ENCODE measurements at regions not wholly inside any gene's neighbourhood (a gene's known extent, or its start where the extent isn't known, plus 50 kb on each side); places are given as distances from the start of the nearest gene placed in this dataset.

DNA sequence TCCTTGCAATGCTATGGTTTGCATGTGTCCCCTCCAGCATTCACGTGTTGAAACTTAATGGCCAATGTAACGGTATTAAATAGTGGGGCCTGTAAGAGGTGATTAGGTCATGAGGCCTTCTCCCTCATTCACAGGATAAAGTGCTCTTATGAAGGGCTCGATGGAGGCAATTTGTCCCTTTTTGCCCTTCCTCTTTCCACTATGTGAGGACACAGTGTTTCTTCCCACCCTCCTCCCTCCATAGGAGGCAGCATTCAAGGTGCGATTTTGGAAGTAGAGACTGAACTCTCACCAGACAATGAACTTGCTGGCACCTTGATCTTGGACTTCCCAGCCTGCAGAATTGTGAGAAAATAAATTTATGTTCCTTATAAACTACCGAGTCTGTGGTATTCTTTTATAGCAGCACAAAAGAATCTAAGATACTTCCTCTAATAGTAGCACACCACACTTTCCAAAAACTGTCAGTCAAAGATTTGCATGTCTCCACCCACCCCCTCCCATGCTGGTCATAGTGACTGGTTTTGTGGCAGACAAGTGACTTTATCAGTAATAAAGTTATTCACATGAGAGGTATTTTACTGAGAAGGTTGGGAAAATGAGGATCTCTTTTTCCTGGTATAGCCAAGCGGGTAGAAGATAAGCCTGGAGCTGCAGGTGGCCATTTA lies 113.5 kb upstream of the TTC29 start:
- no peaks in the 10 kb centered on the region for H3K36me3 Mint-ChIP-seq (ENCODE audit: low read depth)
- H3K27ac Mint-ChIP-seq: no peak overlapping the region
- H3K4me3 Mint-ChIP-seq (ENCODE audit: low read depth): no peak overlapping the region
- H3K27me3 Mint-ChIP-seq (ENCODE audit: low read depth): peaks cover 2% of the 10 kb centered on the region
- H3K9me3 Mint-ChIP-seq: no peaks in the 10 kb centered on the region
- peaks cover 9% of the 10 kb centered on the region for H3K4me1 Mint-ChIP-seq (ENCODE audit: low read depth)
- intact Hi-C loops (cut with micrococcal nuclease): no loop called here
- DNase-seq (ENCODE audit: low spot score): no peak

DNA sequence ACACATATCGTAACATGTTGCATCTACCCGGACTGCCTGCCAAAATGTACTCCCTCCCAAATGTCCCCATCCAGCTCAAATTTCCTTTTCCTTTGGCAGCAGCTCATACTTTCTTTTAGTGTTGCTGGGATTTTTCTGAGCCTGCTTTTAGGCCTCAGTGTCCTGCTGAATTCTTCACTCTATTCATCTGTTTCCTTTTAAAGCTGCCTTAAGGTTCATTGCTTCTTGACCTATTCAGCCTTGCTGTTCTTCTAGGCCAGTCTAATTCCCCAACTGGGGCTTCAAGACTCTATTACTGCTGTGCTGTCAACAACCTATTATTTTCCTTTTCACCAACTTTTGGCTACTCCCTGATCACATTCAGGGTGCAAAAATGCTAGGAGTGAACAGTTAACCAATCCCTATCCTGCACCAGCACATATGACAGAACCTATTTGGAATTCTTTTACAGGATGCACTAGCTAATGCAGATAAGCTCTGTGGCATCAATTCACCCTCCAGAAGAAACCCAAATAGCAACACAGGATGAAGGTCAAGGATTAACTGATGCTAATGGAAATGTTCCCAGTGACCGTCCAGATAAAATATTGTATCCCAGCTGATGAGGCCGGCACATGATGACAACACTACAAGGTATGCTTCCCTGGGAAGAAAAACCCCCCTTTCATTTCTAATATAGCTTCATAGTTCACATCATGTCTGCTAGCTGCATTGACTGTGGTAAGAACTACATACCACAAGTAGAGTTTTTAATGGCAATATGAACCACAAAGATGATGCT lies 114.7 kb upstream of the TTC29 start:
- H3K27ac Mint-ChIP-seq: no peak overlapping the region
- DNase-seq (ENCODE audit: low spot score): no peak
- peaks cover 9% of the 10 kb centered on the region for H3K4me1 Mint-ChIP-seq (ENCODE audit: low read depth)
- H3K27me3 Mint-ChIP-seq (ENCODE audit: low read depth): peaks cover 4% of the 10 kb centered on the region
- no peaks in the 10 kb centered on the region for H3K9me3 Mint-ChIP-seq
- H3K4me3 Mint-ChIP-seq (ENCODE audit: low read depth): no peak overlapping the region
- intact Hi-C loops (cut with micrococcal nuclease): no loop called here
- no peaks in the 10 kb centered on the region for H3K36me3 Mint-ChIP-seq (ENCODE audit: low read depth)

DNA sequence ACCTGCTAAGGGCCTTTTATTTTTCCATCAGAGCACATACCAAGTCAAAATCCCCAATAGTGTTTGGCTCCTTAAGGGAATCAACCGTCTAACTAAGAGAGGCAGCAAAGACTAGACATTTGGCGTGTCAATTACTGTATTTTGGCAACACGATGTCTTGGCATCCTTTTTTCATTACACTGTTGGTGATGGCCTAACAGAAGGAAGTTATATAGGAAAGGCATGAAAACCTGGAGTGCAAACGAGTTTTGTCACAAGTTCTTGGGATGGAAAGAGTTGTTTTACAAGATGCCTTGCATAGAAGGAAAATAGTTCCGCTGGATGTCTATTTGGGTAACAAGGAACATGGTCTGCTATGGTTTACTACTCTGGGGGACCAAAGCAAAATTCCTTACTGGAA lies 119.2 kb upstream of the TTC29 start:
- H3K36me3 Mint-ChIP-seq (ENCODE audit: low read depth): no peaks in the 10 kb centered on the region
- H3K27me3 Mint-ChIP-seq (ENCODE audit: low read depth): peaks cover 7% of the 10 kb centered on the region
- no peak for DNase-seq (ENCODE audit: low spot score)
- intact Hi-C loops (cut with micrococcal nuclease): no loop called here
- H3K27ac Mint-ChIP-seq: no peak overlapping the region
- H3K4me1 Mint-ChIP-seq (ENCODE audit: low read depth): peaks cover 4% of the 10 kb centered on the region
- H3K9me3 Mint-ChIP-seq: no peaks in the 10 kb centered on the region
- H3K4me3 Mint-ChIP-seq (ENCODE audit: low read depth): no peak overlapping the region

DNA sequence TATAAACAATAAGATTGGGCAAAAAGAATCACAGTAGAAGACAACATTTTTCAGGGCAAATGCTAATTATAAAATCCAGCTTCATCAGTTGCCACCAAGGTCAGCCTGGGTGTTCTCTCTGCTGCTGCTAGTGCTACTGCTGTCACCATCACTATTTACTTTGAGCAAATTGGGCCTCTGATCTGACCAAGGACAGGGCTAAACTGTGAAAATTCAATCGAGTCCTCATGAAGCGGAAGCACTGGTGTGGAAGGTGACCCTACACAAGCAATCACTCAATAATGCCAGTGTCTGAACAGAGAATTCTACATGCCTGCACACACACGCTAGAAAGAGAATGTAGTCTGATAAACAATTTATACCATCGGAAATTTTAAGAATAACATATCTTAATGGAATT lies 122.9 kb upstream of the TTC29 start:
- no peak overlapping the region for H3K27ac Mint-ChIP-seq
- H3K9me3 Mint-ChIP-seq: no peaks in the 10 kb centered on the region

DNA sequence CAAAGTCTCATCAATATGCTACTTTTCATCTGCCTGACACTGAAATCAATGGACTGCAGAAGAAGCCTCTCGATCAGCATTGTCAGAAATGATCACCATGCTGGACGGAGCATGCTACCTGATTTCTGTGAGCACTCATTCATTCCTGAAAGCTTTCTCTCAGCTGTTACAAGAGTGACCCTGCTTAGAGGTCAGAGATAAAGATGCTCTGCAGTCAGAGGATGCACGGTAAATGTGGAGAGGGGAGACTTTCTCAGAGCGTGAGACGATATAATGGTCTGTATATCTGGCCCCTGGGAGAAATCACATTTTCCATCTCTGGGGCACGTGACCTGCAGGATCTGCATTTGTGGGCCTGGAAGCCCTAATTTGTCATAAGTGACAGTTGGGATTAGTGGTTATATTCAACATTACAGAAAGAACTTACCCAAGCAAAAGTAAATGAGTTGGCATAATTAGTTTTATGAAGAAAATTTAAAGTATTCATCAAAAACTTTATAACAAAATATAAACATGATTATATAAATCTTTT lies 125.6 kb upstream of the TTC29 start:
- no peaks in the 10 kb centered on the region for H3K4me1 Mint-ChIP-seq (ENCODE audit: low read depth)
- H3K27me3 Mint-ChIP-seq (ENCODE audit: low read depth): peaks cover 4% of the 10 kb centered on the region
- no peaks in the 10 kb centered on the region for H3K9me3 Mint-ChIP-seq
- DNase-seq (ENCODE audit: low spot score): no peak
- H3K36me3 Mint-ChIP-seq (ENCODE audit: low read depth): no peaks in the 10 kb centered on the region
- H3K4me3 Mint-ChIP-seq (ENCODE audit: low read depth): no peak overlapping the region
- no peak overlapping the region for H3K27ac Mint-ChIP-seq
- intact Hi-C loops (cut with micrococcal nuclease): no loop called here

More for the DNA sequence above, 122.9 kb upstream of the TTC29 start:
- intact Hi-C loops (cut with micrococcal nuclease): no loop called here
- Mint-ChIP-seq H3K27me3 (ENCODE audit: low read depth) (peaks cover 6% of the 10 kb centered on the region), H3K36me3 (ENCODE audit: low read depth) (no peaks in the 10 kb centered on the region), H3K4me1 (ENCODE audit: low read depth) (no peaks in the 10 kb centered on the region), H3K4me3 (ENCODE audit: low read depth) (no peak overlapping the region)
- no peak for DNase-seq (ENCODE audit: low spot score)

DNA sequence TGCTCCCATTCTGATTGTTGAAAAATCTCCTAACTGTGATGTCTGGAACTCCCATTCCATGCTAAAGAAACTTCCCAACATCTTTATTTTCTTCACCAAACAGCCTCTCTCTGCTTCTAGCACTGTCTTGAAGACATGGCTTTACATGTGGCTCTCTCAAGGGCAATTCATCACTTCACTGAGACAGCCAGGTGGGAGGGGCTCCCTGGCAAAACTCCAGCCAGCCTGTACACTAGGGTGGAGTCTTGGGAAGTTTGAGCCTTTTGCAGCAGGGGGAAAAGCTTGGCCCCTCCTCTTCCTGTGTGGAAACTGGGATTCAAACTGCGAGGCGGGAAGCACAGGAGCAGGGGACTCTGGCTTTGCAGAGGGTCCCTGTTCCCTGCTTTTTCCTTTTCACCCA lies 130.5 kb upstream of the TTC29 start:
- H3K9me3 Mint-ChIP-seq: no peaks in the 10 kb centered on the region
- intact Hi-C loops (cut with micrococcal nuclease): no loop called here
- no peaks in the 10 kb centered on the region for H3K4me1 Mint-ChIP-seq (ENCODE audit: low read depth)
- H3K27me3 Mint-ChIP-seq (ENCODE audit: low read depth): peaks cover 1% of the 10 kb centered on the region
- H3K4me3 Mint-ChIP-seq (ENCODE audit: low read depth): no peak overlapping the region
- no peaks in the 10 kb centered on the region for H3K36me3 Mint-ChIP-seq (ENCODE audit: low read depth)
- DNase-seq (ENCODE audit: low spot score): no peak
- H3K27ac Mint-ChIP-seq: no peak overlapping the region

DNA sequence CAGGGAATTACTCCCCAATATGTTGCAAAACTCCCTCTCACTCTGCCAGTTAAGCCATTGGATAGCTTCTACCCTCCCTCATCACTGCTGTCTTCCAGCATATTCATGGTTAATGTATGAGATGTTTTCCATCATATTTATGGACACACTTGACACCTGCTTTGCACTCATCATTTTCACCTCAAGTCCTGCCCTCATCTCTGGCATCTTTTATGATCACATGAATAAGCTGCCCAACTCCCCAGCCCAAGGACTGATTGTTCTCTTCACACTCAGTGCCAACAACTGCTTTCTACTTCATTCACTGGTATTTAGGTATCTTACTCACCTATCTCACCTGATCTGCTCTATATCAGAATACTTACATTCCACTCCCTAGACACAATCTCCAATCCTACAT lies 131.1 kb upstream of the TTC29 start:
- H3K9me3 Mint-ChIP-seq: no peaks in the 10 kb centered on the region
- DNase-seq (ENCODE audit: low spot score): no peak
- intact Hi-C loops (cut with micrococcal nuclease): no loop called here
- H3K27ac Mint-ChIP-seq: no peak overlapping the region
- H3K27me3 Mint-ChIP-seq (ENCODE audit: low read depth): peaks cover 3% of the 10 kb centered on the region
- H3K36me3 Mint-ChIP-seq (ENCODE audit: low read depth): no peaks in the 10 kb centered on the region
- H3K4me1 Mint-ChIP-seq (ENCODE audit: low read depth): no peaks in the 10 kb centered on the region
- H3K4me3 Mint-ChIP-seq (ENCODE audit: low read depth): no peak overlapping the region

DNA sequence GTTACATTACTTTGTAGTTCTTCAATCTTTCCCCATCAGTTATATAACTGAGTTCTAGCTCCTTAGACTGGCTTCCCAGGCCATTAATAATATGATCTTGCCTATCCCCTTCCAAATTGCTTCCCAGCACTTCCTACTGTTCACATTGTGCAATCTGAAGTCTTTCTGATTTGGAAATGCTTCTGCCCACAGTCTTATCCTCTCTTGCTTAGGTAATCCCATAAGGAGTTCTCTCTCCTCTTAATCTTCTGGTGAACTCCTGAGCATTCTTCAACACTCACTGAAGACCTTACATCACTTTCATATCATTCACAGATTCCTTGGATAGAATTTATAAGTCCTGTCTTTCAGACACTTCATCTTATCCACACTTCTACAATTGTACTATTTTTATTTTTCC lies 132.7 kb upstream of the TTC29 start:
- no peak for DNase-seq (ENCODE audit: low spot score)
- intact Hi-C loops (cut with micrococcal nuclease): no loop called here
- Mint-ChIP-seq H3K36me3 (ENCODE audit: low read depth) (no peaks in the 10 kb centered on the region), H3K9me3 (no peaks in the 10 kb centered on the region), H3K4me3 (ENCODE audit: low read depth) (no peak overlapping the region), H3K27ac (no peak overlapping the region), H3K27me3 (ENCODE audit: low read depth) (peaks cover 3% of the 10 kb centered on the region), H3K4me1 (ENCODE audit: low read depth) (no peaks in the 10 kb centered on the region)

DNA sequence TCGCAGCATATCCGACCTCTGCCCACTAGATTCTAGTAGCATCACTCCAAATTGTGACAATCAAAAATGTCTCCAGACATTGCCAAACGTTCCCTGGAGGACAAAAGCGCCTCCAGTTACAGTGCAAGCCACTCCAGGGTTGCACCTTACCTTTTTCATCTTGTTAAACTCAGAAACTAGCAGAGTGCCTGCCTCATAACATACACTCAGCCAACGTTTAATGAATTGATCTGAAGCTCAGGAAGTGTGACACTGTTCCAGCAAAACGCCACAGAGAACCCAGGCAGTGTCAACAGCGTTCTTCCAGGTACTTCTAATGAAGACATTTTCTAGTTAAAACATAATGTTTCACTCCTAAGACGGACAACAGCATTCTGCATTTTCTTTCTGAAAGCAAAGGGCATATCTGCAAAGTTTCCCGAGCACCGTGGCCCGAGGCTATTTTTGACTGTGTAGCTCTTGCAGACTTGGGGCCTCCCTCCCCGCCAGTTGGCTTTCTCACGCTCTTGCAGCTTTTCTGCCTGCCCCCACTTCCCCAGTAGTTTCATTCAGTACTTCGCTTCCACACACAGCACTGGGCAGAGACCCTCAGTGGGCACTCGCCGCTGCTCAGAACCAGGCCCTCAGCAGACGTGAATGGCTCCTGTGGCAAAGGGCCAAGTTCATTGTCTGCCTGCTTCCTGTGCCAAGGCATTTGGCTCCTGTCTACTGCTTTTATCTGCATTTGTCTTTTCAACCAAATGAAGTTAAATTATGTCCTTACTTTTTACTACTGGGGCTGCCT lies 133.4 kb upstream of the TTC29 start:
- no peak overlapping the region for H3K27ac Mint-ChIP-seq
- peaks cover 3% of the 10 kb centered on the region for H3K27me3 Mint-ChIP-seq (ENCODE audit: low read depth)
- no peak for DNase-seq (ENCODE audit: low spot score)
- H3K36me3 Mint-ChIP-seq (ENCODE audit: low read depth): no peaks in the 10 kb centered on the region
- H3K4me3 Mint-ChIP-seq (ENCODE audit: low read depth): no peak overlapping the region
- no peaks in the 10 kb centered on the region for H3K9me3 Mint-ChIP-seq
- H3K4me1 Mint-ChIP-seq (ENCODE audit: low read depth): no peaks in the 10 kb centered on the region
- intact Hi-C loops (cut with micrococcal nuclease): no loop called here

DNA sequence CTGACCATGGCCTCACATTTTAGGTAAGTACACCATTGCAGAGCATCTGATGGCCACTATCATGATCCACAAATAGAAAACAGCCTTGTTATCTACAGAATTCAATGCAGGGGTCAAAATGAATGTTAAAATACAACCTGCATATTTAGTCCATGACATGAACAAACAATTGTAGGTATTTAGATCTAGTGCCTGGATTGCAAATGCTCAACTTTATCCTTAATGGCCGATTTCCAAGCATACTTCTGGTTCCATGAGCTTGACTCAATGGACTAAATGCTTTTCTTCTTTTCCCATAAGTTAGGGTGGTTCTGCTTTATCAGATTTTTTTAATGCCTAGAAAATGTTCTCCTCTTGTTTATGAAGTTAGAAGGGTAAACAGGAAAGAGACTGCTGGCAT lies 139.2 kb upstream of the TTC29 start:
- Mint-ChIP-seq H3K27me3 (ENCODE audit: low read depth) (peaks cover 1% of the 10 kb centered on the region), H3K9me3 (no peaks in the 10 kb centered on the region)
- intact Hi-C loops (cut with micrococcal nuclease): no loop called here

DNA sequence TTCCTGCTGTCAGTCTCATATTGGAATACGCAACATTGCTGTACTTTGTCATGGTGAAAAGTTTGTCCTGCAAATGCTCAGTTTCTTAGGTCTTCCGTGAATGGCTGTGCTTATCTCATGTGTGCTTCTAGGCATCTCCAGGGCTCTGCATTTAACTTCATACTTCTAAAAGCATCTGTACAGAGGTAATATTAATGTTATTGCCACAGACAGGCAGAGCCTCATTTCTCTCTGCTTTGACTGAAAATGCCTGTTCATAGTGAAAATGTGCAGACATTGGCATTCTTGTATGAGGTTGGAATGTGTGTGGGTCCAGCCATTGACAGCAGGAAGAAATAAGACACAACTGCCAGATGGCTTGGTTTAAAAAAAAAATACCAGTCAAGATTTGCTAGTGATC lies 140.1 kb upstream of the TTC29 start:
- Mint-ChIP-seq H3K27me3 (ENCODE audit: low read depth) (peaks cover 1% of the 10 kb centered on the region), H3K4me3 (ENCODE audit: low read depth) (no peak overlapping the region), H3K36me3 (ENCODE audit: low read depth) (no peaks in the 10 kb centered on the region), H3K4me1 (ENCODE audit: low read depth) (no peaks in the 10 kb centered on the region), H3K27ac (no peak overlapping the region), H3K9me3 (no peaks in the 10 kb centered on the region)
- intact Hi-C loops (cut with micrococcal nuclease): no loop called here
- DNase-seq (ENCODE audit: low spot score): no peak

More for the DNA sequence above, 139.2 kb upstream of the TTC29 start:
- no peaks in the 10 kb centered on the region for H3K4me1 Mint-ChIP-seq (ENCODE audit: low read depth)
- H3K4me3 Mint-ChIP-seq (ENCODE audit: low read depth): no peak overlapping the region
- DNase-seq (ENCODE audit: low spot score): no peak
- no peak overlapping the region for H3K27ac Mint-ChIP-seq
- no peaks in the 10 kb centered on the region for H3K36me3 Mint-ChIP-seq (ENCODE audit: low read depth)

DNA sequence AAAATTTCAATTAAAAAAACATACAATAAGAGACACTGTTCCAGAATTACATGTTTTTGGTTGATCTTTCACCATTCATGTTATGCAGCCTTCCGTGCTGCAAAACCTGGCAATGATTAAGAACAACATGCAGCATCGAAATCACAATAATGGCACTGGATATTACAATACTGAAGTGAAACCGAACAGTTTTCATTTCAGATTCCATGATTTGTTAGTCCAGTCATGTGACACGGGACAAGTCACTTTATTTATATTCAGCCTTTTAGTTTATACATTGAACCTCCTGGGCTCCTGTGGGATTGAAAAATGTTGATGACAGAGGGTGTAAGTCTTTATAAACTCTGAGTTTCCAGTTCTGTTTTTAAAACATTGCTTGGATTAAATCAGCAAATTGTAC lies 142.5 kb upstream of the TTC29 start:
- H3K4me1 Mint-ChIP-seq (ENCODE audit: low read depth): no peaks in the 10 kb centered on the region
- DNase-seq (ENCODE audit: low spot score): no peak
- intact Hi-C loops (cut with micrococcal nuclease): no loop called here
- no peak overlapping the region for H3K27ac Mint-ChIP-seq
- no peaks in the 10 kb centered on the region for H3K27me3 Mint-ChIP-seq (ENCODE audit: low read depth)
- H3K9me3 Mint-ChIP-seq: no peaks in the 10 kb centered on the region
- H3K36me3 Mint-ChIP-seq (ENCODE audit: low read depth): no peaks in the 10 kb centered on the region
- H3K4me3 Mint-ChIP-seq (ENCODE audit: low read depth): no peak overlapping the region

DNA sequence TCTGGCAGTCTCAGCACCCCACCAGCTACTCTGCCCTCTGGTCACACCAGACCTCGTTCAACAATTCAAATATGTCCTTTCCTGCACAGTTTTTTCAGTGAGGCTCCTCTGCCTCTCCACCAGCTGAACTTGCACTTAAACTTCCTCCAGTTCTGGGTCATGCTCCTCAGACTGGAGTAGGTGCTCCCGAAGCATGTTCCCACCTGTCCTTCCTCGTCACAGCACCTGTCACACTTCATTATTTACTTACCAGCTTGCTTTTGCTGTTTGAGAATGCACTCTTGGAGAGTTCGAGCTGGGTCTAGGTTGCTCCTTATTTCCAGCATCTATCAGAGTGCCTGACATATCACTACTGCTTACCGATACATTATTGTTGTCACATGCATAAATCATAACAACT lies 144.8 kb upstream of the TTC29 start:
- DNase-seq (ENCODE audit: low spot score): no peak
- Mint-ChIP-seq H3K4me1 (ENCODE audit: low read depth) (no peaks in the 10 kb centered on the region), H3K27me3 (ENCODE audit: low read depth) (no peaks in the 10 kb centered on the region), H3K9me3 (no peaks in the 10 kb centered on the region), H3K36me3 (ENCODE audit: low read depth) (no peaks in the 10 kb centered on the region), H3K4me3 (ENCODE audit: low read depth) (no peak overlapping the region), H3K27ac (no peak overlapping the region)
- intact Hi-C loops (cut with micrococcal nuclease): no loop called here
